Dedifferentiated amniotic fluid mesenchymal stem cell (primary cell): ENCODE measurements at regions not wholly inside any gene's neighbourhood (a gene's known extent, or its start where the extent isn't known, plus 50 kb on each side); places are given as distances from the start of the nearest gene placed in this dataset.

Source experiments
- DNase-seq: peaks from one replicate; pipeline ENCODE4 v3.0.0-alpha.2; 2016; ENCODE audit errors: extremely low spot score

DNA sequence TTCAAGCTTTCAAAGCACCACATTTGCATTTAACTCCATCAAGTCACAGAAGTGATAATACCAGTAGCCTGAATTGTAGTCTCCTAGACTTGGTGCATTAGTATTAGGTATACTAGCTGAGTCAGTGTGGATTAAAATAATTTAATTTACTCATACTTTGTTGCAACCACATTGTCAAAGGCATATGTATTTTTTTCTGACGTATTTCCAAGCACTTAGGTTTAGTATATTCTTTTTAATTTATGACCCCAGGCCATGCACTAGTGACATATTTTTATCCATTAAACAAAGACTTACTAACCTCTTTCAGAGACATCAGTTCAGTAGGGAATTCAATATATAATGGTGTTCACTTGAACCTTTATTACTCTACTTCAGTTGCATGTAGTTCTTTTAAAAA, 1894.5 kb downstream of the NCAM2 start:
- DNase-seq: no peak

DNA sequence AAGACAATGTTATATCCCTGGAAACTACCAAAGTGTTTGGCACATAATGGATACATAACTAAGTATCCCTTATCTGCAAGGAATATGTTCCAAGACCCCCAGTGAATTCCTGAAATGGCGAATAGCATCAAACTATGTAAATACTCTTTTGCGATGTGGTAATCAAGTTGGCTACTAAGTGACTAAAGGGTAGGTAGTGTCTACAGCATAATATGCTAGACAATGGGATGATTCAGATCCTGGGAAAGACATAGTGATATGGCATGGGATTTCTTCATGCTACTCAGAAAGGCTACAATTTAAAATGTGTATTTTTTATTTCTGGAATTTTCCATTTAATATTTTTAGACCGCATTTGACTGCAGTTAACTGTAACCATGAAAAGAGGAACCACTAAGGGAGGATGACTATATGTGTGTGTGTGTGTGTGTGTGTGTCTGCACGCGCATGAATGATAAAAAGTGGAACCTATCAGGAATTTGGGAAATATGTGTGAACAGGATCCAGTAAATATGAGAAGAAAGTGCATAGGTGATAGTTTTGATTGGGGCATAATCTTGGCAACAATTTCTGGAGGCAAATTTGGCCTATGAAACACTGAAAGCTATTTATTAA, 1899.9 kb downstream of the NCAM2 start:
- no peak for DNase-seq

DNA sequence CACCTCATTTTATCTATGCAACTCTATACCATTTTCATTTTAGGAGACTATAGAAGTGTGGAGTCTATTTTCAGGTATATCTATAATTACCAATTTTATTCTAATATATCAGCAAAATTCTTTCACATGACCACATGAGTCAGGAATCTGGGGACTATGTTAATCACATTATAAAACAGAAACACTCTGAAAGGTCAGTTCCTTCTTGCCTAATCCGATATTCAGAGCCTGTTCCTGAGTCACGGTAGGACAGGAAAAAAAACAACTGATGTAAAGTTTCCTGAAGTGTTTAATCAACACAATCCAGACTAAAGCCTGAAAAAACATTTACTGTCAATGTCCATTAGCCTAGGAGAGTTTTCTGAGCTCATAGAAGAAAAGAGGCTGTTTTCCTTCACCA, 1902.3 kb downstream of the NCAM2 start:
- no peak for DNase-seq

DNA sequence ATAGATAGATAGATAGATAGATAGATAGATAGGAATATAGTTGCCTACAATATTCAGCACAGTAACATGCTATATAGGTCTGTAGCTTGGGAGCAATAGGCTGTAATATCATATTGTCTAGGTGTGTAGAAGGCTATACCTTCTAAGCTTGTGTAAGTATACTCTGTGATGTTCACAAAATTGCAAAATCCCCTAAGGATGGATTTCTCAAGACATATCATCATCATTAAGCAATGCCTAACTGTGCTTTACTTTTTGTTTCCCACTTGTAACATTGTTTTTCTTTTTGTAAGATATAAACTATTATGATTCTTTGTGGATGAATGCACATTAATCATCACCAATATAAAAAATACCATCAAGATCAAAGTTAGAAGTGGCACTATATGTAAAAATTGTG, 1905.6 kb downstream of the NCAM2 start:
- DNase-seq: no peak

DNA sequence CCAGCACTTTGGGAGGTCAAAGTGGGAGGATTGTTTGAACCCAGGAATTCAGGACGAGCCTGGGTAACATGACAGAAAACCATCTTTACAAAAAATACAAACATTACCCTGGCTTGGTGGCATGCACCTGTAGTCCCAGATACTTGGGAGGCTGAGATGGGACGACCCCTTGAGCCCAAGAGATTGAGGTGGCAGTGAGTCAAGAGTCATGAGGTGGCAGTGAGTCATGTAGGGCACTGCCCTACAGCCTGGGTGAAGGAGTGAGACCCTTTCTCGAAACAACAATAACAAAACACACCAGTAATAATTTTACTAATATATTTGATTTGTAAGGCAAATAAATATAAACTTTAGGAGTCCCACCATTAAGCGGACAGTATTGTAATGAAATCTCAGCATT, 1906.2 kb downstream of the NCAM2 start:
- DNase-seq: no peak

DNA sequence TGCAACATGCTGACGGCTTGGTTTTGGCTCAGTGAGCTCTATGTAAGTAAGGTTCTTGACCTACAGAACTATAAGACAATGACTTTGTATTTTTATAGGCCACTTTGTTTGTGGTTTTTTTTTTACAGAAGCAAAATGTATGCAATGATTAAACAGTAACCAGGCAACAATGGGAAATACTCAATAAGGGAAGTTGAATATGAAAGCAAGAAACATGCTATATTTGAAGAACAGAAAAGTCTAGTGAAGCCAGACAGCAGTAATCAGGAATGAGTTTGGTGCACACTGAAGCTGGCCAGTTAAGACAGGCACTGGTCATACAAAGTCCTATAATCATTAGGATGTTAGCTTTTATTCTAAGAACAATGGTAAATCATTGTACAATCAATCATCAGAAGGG, 1926.8 kb downstream of the NCAM2 start:
- DNase-seq: no peak

DNA sequence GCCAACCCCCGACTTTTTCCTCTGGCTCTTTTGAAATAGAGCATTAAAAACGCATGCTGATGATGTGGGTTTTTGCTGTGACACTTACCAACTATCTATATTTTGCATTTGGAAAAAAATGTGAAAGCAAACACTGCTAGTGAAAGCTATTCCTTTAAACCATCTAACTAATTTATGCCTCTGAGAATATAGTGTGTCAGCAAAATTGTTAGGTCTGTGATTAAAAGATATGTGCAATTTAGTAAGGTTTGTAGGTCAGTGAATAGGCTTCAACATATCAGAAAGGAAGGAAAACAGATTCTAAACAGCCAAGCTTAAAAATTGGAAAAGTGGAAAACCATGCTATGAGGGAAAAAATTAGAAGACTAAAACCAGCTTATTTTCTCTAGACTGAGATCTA, 1929.3 kb downstream of the NCAM2 start:
- no peak for DNase-seq

DNA sequence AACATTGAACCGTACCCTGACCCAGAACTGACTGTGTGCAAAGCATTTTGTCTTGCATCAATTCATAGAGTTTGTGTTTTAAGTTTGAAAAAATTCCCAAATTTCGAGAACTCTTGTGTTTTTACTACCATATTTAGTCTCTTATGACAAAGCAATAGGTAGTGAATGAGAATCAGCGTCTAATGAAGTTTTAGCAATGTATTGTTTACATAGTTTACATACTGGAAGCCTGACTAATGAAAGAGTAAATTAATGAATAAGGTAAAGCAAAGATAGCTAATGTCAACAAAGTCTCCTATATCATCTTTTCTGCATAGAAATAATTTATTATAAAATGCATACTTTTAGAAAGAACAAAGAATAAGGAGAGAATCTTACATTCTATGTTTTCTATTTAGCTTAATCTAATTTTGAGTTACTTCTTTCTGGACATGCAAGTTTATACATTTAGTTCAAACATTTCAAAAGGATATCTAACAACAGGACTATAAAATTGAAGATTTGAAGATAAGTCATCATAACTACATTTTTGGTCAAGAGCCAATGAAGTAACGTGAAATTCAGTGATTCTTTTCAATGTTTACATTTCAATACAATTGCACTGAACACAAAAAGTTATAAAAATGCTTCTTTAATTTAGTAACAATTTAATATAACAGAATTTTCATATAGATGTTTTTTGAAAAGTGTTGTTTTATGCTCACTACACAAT, 1943.7 kb downstream of the NCAM2 start:
- no peak for DNase-seq

DNA sequence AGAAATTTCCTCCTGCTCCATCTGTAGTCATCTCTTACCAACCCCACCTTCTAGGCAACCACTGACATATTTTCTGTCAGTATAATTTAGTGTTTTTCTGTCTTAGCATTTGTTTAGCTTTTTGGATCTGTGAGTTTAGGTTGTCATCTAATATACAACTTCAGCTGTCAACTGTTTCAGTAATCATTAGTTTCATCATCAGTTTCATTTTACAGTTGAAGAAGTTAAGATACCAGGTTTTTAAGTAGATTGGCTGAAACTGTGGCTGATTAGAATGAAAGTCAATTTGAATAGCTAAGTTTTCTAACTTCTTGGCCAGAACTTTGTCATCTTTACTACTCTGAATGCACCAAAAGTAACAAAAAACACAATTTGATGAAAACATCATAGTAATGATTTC, 1957.3 kb downstream of the NCAM2 start:
- no peak for DNase-seq

DNA sequence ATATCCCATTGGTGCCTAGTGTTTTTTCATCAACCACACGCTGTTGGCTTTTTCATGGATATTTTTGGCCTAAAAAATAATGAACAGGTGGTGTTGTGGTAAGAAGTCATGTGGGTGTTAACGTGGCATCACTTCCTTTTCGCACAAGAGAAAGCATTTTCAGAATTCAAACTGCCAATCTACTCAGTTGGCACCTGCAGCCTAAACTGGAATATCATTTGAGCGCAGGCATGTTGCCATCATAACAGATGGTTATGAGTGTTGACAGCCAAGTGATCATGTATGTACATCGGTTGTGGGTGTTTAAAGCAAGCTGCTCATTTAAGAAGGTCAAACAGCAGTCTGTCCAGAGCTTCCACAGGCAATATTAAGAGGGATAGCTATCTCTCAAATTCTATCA, 1963.0 kb downstream of the NCAM2 start:
- no peak for DNase-seq

DNA sequence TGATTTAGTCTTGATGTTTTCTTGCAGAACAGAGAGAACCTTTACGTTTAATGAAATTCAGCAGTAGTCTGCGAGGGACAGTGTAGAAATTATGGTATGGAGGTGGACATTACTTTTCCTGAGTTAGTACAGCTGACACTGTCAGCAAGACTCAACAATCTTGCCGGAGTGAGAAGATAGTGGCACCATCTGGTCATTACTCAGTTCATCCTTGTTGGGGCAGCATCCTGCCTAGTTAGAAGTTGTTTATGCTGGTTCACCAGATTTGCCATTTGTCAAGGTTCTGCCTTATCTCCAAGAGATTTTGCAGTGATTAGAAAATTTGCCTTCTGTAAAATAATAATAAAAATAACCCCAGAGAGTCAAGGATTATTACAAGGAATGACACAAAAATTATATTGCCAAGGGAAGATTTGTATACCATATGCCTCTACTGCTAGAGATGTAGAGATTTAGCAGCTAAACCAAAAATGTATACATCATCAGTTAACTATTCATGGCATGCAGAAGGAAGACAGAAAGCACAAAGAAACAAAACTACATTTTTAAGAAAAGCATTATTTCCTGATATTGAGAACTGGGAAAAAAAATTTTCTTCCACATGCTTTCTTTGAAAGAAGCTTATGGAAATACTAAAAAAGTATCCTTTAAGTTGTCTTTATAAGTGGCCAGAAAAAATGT, 1967.4 kb downstream of the NCAM2 start:
- DNase-seq: no peak

DNA sequence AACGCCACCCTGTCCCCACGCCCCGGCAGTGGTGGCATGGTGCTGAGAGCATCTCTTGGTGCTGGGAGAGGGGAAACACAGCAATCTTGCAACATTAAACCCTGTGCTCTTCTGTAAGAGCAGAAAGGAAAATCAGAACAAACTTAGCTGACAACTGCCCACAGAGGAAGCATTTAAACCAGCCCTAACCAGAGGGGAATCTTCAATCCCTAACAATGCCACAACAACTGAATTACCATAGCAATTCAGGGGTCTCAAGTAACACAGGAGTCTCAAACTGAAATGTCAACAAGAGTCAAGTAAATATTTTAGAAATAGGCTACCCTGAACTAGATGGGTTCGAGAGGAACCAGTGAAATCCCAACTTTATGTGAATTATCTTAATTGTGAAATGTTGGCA, 1983.6 kb downstream of the NCAM2 start:
- DNase-seq: no peak

DNA sequence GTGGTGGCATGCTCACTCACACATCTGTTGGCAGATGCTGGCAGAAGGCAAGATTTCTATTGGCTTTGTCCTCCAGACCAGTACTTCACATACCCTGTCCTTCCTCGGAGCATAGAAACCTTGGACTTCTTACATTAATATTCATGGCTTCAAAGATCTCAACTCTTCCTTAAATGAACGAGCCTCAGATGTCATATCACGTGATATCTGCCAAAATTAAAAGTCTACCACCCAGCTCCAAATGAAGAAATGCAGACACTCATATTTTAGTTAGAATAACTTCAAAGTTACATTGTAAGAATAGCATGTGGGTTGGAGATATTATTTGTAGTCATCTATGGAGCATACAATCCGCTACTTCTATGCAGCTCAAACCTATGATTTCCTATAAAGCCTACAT, 1994.9 kb downstream of the NCAM2 start:
- DNase-seq: no peak

DNA sequence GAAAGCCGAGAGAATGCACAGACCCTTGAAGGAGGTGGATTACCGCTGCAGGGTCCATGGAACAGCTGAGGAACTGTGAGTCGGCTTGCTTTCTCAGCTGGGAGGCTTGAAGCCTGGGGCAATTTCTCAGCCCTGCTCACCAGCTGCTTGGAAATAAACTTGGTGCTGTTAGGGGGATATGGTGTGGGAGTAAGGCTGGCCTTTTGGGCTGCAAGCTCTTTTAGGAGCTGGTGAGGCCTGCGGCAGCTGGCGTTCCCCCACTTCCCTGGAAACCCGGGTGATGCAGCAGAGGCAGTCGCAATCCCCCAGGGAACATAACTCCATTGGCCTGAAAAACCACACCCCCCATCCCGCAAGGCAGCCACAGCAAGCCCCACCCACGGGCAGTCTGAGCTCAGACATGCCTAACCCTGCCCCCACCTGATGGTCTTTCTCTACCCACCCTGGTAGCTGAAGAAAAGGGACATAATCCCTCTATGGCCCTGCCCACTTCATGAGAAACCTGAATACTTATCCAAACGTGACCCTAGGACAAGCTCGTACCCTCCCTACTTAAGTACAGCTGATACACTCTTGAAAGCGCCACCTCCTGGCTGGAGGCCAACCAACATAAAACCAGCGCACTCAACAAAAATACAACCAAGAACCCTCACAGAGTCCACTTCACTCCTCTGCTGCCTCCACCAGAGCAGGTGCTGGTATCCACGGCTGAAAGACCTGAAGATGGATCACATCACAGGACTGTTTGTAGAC, 1995.8 kb downstream of the NCAM2 start:
- DNase-seq: no peak

DNA sequence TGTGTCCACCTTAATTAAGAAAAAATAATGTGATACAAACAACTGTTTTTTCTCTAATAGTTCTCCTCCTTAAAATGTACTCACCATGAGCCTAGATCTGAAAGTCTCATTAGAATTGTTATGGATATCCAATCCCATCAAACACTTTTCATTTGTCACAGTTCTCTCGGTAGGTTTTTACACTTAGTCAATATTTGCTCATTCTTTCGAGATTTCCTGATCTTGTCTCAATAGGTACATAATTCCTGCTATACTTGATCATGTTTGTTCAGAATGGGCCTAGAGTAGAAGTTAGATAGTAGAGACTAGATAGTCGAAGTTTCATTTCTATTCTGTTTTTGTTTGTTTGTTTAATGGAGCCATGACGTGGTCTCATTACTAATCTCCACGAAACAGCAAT, 2005.7 kb downstream of the NCAM2 start:
- no peak for DNase-seq

DNA sequence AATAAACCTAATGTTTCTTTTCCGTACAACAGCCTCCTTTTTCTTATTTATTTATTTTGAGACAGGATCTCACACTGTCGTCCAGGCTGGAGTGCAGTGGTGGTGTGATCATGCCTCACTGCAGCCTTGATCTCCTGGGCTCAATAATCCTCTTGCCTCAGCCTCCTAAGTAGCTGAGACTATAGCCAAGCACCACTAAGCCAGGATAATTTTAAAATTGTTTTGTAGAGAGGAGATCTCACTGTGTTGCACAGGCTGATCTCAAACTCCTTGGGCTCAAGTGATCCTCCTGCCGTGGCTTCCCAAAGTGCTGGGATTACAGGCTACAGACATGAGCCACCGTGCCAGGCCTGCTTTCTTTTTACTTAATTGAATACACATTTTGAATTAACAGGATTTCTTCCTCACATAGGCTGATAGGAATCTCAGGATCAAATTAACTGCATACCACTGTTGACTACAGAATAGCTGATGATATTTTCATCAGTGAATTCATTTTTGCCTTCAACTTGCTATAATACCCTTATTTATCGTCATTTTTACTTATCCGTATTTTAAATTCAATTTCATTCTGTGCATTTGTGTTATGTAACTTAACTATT, 2010.5 kb downstream of the NCAM2 start:
- DNase-seq: no peak

DNA sequence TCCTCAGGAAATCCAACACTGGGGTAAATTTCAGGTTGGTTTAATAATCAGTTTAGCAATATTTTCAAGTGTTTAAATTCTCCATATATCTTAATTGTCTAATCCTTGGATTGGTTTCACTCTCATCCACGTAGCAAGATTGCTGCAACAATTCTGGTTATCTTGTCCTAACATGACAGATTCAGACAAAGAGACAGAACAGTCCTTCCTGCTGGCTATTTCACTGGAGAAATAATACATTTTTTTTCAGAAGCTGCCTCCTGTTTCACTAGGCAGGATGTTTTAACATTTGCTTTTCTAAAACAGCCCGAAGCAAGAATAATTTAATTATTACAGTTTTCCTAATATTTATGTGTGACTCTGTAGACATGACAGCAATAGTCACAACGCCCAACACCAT, 2011.2 kb downstream of the NCAM2 start:
- no peak for DNase-seq

DNA sequence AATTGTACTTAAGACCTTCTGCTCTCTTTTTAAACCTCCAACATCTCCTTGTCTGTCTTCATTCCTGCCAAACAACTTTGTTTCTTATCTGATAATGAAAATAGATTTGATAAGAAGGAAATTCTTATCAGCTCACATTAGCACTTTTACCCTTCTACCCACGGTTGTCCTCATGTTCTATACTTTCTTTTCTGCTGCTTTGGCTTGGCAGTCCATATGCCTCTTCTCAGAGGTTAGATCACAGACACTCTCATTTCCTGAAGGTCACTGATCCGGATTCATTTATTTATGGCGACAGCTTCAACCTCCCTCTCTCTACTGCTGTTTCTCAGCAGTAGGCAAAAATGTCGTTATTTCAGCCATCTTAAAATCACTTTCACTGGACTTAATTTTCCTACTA, 2015.8 kb downstream of the NCAM2 start:
- DNase-seq: no peak

DNA sequence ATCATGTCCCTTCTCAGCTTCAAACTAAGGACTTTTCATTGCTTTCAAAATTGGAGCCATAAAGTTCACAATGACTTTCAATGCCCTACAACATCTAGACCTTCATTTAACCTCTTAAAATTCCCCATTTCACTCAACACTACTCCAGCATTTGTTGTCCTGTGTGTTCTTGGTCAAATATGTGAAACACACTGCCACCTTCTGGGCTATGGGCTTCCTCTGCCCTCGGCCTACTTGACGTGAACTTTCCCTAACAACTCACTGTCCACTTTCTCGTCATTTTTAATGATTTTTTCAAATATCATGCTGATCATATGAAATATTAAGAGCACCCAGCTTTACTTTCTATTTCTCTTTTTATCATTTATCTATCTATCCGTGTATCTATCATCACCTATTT, 2018.4 kb downstream of the NCAM2 start:
- no peak for DNase-seq

DNA sequence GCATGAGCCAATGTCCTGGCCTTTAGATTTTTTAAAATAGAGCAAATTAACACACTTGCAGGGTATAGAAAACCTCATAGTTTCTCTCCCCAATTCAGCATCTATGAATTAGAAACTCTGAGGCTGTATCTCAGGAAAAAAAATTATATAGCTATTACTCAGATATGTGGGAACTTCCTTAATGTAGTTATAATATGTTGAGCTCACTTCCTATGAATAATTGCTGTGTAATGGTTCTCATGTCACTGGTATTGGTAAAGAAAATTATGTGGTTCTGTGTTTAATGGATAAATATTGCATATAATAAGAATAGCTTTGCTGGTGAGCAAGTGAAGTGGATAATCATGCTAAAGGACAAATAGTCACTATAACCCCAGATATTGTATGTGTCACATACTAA, 2019.8 kb downstream of the NCAM2 start:
- no peak for DNase-seq

DNA sequence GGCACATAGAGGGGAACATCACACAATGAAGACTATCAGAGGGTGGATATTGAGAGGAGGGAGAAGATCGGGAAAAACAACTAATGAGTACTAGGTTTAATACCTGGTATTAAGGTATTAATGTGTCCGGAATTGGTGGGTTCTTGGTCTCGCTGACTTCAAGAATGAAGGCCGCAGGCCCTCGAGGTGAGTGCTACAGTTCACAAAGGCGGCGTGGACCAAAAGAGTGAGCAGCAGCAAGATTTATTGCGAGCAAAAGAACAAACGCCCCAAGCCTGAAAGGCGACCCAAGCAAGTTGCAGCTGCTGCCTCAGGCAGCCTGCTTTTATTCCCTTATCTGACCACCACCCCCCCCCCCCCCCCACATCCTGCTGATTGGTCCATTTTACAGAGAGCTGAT, 2022.8 kb downstream of the NCAM2 start:
- DNase-seq: no peak

DNA sequence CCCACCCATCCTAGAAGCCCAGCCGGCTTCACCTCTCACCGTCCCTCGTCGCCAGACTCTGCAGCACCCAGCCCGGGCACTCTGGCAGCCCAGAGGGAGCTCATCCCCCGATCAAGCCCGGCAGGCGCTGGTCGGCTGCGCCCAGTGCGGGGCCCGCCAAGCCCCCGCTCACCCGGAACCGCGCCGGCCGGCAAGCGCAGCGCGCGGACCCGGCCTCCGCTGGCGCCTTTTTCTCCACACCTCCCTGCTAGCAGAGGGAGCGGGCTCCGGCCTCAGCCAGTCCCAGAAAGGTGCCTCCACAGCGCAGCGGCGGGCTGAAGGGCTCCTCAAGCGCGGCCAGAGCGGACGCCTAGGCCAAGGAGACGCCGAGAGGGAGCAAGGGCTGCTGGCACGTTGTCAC, 2023.3 kb downstream of the NCAM2 start:
- DNase-seq: no peak
